ENCODE measurements at regions not wholly inside any gene's neighbourhood (a gene's known extent, or its start where the extent isn't known, plus 50 kb on each side); places are given as distances from the start of the nearest gene placed in this dataset.

GRCh38 chr22:34798605-34799004 is 267.4 kb upstream of the ISX start:
- TF ChIP-seq POLR2A (IDR thresholded peaks at IDR 0.05): no peak
- TF ChIP-seq CTCF (IDR thresholded peaks at IDR 0.05): no peak

All from heart left ventricle (tissue), 13 donors.